C4-2B (cell line): ENCODE measurements at regions not wholly inside any gene's neighbourhood (a gene's known extent, or its start where the extent isn't known, plus 50 kb on each side); places are given as distances from the start of the nearest gene placed in this dataset.

ENCODE experiments used
- H3K27ac ChIP-seq: fragments of 450-650 bp; 2 replicates; pipeline ENCODE4 v1.5.1; 2017
- CTCF ChIP-seq: fragments of 450-650 bp; conservative IDR thresholded peaks from 2 replicates; pipeline ENCODE4 v1.5.1; 2017; ENCODE audit warnings: mild to moderate bottlenecking
- ZFX ChIP-seq: fragments of 450-650 bp; IDR thresholded peaks from 2 replicates; pipeline ENCODE4 v1.6.1; 2017

GRCh38 chr6:139556532-139556931 lies 182.1 kb upstream of the CITED2 start:
- TF ChIP-seq CTCF (no peak), ZFX (no peak)

GRCh38 chr6:139553916-139554315 lies 179.5 kb upstream of the CITED2 start:
- no peak for TF ChIP-seq CTCF
- H3K27ac ChIP-seq: no peak overlapping the region

More at GRCh38 chr6:139556532-139556931, 182.1 kb upstream of the CITED2 start:
- H3K27ac ChIP-seq: no peak overlapping the region

- no peak overlapping the region for H3K27ac ChIP-seq
- TF ChIP-seq ZFX (no peak), CTCF (no peak)
Measured at GRCh38 chr6:139551376-139551775, 176.9 kb upstream of the CITED2 start.

GRCh38 chr6:139550361-139550760 lies 175.9 kb upstream of the CITED2 start:
- no peak for TF ChIP-seq CTCF
- TF ChIP-seq ZFX: no peak
- no peak overlapping the region for H3K27ac ChIP-seq

GRCh38 chr6:139549561-139550070 lies 175.2 kb upstream of the CITED2 start:
- TF ChIP-seq CTCF (no peak), ZFX (no peak)

GRCh38 chr6:139547804-139548203 lies 173.4 kb upstream of the CITED2 start:
- no peak overlapping the region for H3K27ac ChIP-seq
- no peak for TF ChIP-seq ZFX
- TF ChIP-seq CTCF: no peak

More at GRCh38 chr6:139549561-139550070, 175.2 kb upstream of the CITED2 start:
- no peak overlapping the region for H3K27ac ChIP-seq

GRCh38 chr6:139547122-139547776 lies 172.8 kb upstream of the CITED2 start:
- H3K27ac ChIP-seq: no peak overlapping the region

More at GRCh38 chr6:139547122-139547776, 172.8 kb upstream of the CITED2 start:
- TF ChIP-seq ZFX (no peak), CTCF (no peak)
